ENCODE measurements at regions not wholly inside any gene's neighbourhood (a gene's known extent, or its start where the extent isn't known, plus 50 kb on each side); places are given as distances from the start of the nearest gene placed in this dataset.

- DNase-seq (ENCODE audit: low spot score), result no peak
These were observed 171.6 kb downstream of the SLC6A15 start for GRCh38 chr12:84741031-84741430.

DNA sequence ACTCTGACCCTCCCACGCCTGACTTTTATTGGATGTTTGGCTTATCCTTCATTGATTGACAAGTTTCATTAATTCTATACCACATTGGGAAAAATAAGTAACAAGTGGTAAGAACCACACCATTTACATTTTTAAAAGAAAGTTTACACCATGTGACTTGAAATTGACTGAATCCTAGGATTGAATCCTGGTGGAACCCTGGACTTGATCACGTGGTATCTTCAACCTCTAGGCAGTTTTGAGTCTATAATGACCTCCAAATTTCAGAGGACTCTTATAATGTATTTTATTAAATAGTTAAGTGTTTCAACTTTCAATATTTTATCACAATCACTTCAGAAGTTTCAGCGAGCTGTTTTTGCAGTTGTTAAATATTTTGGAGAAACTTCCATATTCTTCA is 172.0 kb downstream of the SLC6A15 start:
- no peak for DNase-seq (ENCODE audit: low spot score)

- DNase-seq (ENCODE audit: low spot score), result peak; percentile 14
These were observed 174.1 kb downstream of the SLC6A15 start for GRCh38 chr12:84738481-84738972.

DNA sequence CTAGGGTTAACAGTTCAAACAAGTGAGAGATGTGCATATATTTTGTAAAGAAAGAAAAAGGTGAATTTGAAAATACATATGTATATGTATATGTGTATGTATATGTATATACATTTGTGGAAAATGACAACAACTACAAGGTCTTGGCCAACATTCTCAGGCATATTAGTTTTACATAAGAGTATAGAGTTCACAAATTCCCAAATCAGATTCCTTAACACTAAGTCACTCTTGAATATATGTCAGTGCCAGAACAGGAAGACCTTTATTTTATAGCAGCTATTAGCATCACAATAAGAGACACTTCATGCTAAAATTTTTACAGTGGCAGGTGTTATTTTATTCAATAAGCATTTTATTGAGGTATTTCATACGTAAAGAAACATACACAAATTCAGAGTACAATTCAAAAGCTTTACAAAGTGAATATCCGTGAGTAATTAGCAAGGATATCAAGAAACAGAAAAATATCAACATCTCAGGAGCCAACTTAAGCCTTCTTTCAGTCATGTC is 179.7 kb downstream of the SLC6A15 start:
- no peak for DNase-seq (ENCODE audit: low spot score)

DNA sequence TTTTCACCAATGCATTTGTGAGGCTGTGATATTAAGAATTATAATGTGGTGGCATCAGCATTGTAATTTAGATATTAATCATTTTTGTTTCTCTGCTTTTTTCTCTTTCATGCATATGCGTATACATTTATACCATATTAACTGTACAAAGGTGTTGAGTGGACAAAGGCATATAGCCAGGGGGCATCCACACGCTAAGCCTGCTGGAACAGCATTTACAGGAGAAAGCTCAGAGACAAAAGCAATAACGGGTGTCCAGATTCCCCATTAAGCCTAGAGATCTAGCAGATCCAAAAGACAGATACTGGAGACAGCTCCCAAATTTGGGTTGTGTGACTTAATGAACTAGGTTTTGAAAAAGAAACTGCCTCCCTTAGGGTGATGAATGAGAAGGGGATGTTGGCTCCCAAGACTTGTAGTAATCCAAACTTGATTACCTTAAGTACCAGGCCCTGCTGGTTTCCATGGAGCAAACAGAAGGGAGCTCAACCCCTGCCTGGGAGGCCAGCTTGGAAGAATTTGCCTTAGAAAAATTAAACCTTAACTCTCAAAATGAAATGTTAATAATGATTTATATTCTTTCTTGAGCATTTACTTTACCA is 181.9 kb downstream of the SLC6A15 start:
- no peak for DNase-seq (ENCODE audit: low spot score)

- DNase-seq (ENCODE audit: low spot score), result no peak
These were observed 184.6 kb downstream of the SLC6A15 start for GRCh38 chr12:84727961-84728360.

DNA sequence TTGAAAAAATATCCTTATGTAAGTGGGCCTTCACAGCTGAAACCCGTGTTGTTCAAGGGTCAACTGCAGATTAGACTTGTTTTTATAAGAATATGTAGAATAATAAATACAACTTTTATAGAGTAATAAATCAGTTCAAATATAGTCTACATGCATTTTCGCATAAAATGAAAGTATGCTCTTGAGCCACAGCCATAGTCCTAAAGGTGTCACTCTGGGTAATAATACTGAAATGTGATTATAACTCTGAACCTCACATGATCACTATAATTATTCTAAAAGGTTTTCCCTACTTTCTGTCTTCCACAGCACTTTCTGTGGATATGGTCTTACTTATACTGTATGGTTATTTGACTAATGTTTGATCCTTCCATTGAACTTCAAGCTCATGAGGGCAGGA is 185.8 kb downstream of the SLC6A15 start:
- no peak for DNase-seq (ENCODE audit: low spot score)

- no peak for DNase-seq (ENCODE audit: low spot score)
These were observed 188.6 kb downstream of the SLC6A15 start for GRCh38 chr12:84723988-84724387.

- no peak for DNase-seq (ENCODE audit: low spot score)
These were observed 192.6 kb downstream of the SLC6A15 start for GRCh38 chr12:84719997-84720396.

DNA sequence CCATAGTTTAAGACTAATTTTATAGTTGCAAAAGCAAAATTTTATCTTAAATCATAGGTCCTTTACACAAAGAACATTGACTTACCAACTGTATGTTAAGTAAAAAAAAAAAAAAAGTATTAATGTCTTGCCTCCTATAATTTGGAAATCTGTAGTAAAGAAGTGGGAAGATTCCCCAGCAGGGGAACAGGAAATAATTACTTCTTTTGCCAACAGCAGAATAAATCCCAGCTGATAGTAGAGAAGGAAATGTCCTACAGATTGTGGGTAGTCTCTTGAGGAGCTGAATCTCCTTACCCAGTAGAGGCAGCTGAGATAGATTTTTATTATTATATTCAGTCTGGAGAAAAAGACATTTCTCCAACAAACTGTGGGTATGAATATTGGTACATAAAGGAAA is 193.7 kb downstream of the SLC6A15 start:
- no peak for DNase-seq (ENCODE audit: low spot score)

DNA sequence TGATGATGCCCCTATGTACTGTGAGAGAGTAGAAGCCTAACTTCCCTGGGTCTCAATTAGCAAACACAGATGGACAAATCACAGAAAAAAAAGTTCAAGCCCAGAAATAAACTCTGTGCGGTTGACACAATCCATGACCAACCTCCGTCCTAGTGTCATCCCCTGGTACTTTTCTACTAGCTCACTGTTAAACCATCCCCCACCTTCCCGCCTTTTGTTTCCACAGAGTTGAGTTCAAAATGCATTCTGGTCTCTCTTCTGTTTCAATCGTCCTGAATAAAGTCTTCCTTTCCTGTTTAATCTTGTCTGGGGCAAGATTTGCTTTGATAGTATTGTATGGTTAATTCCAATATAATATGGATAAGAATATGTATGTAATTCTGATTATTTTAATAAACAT is 199.9 kb downstream of the SLC6A15 start:
- no peak for DNase-seq (ENCODE audit: low spot score)

GRCh38 chr12:84706374-84706773 is 206.2 kb downstream of the SLC6A15 start:
- DNase-seq (ENCODE audit: low spot score), result no peak

DNA sequence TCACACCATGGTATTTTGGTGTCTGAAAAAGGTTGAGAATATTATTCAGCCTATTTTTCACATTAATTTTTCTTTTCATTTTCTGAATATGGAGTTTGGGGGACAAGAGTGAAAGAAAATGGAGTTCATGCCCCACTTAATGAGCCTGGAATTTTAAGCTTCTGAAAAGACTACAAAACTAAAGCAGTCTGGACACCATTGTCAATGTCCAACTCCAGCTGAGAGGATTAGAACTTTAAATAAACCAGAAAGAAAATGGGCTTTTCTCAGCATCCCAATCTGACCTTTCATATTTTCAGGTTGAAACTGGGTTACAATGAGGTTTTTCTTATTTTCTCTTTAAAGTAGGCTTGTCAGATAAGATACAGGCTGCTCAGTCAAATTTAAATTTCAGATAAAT is 207.7 kb downstream of the SLC6A15 start:
- DNase-seq (ENCODE audit: low spot score), result no peak

DNA sequence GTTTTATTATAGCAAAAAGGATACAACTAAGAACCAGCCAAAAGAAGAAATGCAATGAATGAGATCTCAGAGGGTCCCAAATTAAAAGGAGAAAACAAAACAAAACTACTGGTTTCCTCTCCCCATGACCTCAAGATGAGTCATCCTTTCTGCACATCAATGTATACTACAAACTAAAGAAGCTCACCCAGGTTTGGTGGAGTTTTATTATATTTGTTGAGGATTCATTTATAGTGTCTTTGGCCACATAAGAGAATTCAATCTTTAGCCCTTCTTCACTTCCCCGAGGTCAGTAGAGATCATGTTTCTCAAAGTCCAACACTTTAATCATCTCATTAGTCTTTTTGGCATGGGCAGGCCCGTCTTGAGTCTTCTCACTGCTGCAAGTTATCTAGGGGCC is 210.6 kb downstream of the SLC6A15 start:
- DNase-seq (ENCODE audit: low spot score), result no peak

- DNase-seq (ENCODE audit: low spot score), result no peak
These were observed 211.6 kb downstream of the SLC6A15 start for GRCh38 chr12:84701041-84701440.

- no peak for DNase-seq (ENCODE audit: low spot score)
These were observed 213.8 kb downstream of the SLC6A15 start for GRCh38 chr12:84698576-84699333.

GRCh38 chr12:84696908-84697540 is 215.6 kb downstream of the SLC6A15 start:
- DNase-seq (ENCODE audit: low spot score), result no peak

- DNase-seq (ENCODE audit: low spot score), result no peak
These were observed 216.3 kb downstream of the SLC6A15 start for GRCh38 chr12:84696281-84696680.

GRCh38 chr12:84694116-84694515 is 218.5 kb downstream of the SLC6A15 start:
- DNase-seq (ENCODE audit: low spot score), result no peak

DNA sequence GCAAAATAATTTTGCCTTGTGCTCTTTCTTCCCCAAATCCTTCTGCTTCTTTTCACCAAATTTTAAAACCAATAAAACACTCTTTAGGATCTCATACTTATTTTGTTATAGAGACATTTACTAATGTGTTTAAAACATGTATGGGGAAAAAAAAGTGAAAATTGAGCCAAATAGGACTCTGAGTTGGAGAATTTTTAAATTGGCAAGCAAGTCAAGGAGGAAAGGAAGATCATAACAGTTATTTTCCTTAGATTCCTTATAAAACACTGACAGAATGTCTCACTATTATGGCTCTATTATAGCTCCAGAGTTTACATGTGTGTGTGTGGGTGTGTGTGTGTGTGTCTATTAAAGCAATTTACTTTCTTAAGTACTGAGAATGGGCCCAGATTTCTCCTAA is 220.5 kb downstream of the SLC6A15 start:
- no peak for DNase-seq (ENCODE audit: low spot score)

- DNase-seq (ENCODE audit: low spot score), result no peak
These were observed 221.3 kb downstream of the SLC6A15 start for GRCh38 chr12:84691266-84691665.

DNA sequence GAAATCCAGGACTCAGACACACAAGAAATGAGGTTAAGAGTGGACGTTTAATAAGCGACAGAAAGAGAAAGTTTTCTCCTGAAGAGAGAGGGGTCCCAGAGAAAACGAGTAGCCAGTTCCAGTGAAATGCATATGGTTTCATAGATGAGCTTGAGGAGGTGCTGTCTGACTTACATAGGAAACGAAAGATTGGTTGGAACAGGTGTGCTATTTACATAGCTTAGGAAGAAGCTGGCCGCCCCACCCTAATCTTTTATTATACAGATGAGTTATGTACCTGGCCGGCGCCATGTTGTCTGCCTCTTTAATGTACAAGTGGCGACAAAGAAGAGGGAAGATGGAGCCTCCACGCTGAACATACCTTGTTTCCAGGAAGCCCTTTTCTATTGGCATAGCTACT is 223.0 kb downstream of the SLC6A15 start:
- DNase-seq (ENCODE audit: low spot score), result no peak

- no peak for DNase-seq (ENCODE audit: low spot score)
These were observed 227.2 kb downstream of the SLC6A15 start for GRCh38 chr12:84685379-84685778.

All from H4 (cell line).